ENCODE measurements at regions not wholly inside any gene's neighbourhood (a gene's known extent, or its start where the extent isn't known, plus 50 kb on each side); places are given as distances from the start of the nearest gene placed in this dataset.
A peak's percentile ranks its signal among the peaks of the same experiment; 100 is the strongest.

- H3K36me3 ChIP-seq (ENCODE audit: control insufficient read depth in 2 of 4, insufficient read depth in 4 of 4, low read length in 3 of 4), result no peaks in the 10 kb centered on the region
- no peaks in the 10 kb centered on the region for H3K79me1 ChIP-seq (ENCODE audit: low read depth, low read length)
- no peak overlapping the region for H3K56ac ChIP-seq (replicated peaks; ENCODE audit: insufficient read length, low read depth, low read length)
- H3K14ac ChIP-seq (ENCODE audit: insufficient read length), result no peak overlapping the region
- CTCF ChIA-PET (ENCODE audit: partially characterized antibody), result interaction anchor here (0.6 to 1.8 kb wide), 6 partner anchors 9 to 250 kb away, joined by 3 to 7 read pairs (median 4); no protein-coding TSS in a partner anchor
- no peak overlapping the region for H4K91ac ChIP-seq (replicated peaks; ENCODE audit: insufficient read length, low read length)
- peak overlapping the region; percentile 8; the same call in 1 of the 2 replicates for H2AFZ ChIP-seq (ENCODE audit: low read length)
- no peak overlapping the region for H2BK5ac ChIP-seq (ENCODE audit: low read depth, low read length)
- POLR2A ChIA-PET (ENCODE audit: partially characterized antibody), result interaction anchor here (1.2 kb wide), 1 partner anchor 12 kb away, joined by 3 read pairs; no protein-coding TSS in a partner anchor
- no peak overlapping the region for H2BK20ac ChIP-seq (ENCODE audit: low read length)
- H3K9ac ChIP-seq (replicated peaks in 1 of 4; ENCODE audit: extremely low read depth in 1 of 4, low read depth in 3 of 4, low read length in 3 of 4), result no peak overlapping the region
- H3K4me1 ChIP-seq (replicated peaks in 1 of 4; ENCODE audit: control insufficient read depth in 3 of 4, insufficient read depth in 4 of 4, low read length in 3 of 4), result peaks cover 18 to 35% (median 25%) of the 10 kb centered on the region in 4 experiments
- H3K18ac ChIP-seq (ENCODE audit: extremely low read depth, low read length), result no peak overlapping the region
- no peaks in the 10 kb centered on the region for H3K9me3 ChIP-seq (ENCODE audit: insufficient read depth in 2 of 2, low read depth in 1 of 2, low read length in 1 of 2)
- DNase-seq (ENCODE audit: low read depth in 1 of 2, low spot score in 2 of 2) (no peak), FAIRE-seq (no peak)
- no peaks in the 10 kb centered on the region for H3K79me2 ChIP-seq (ENCODE audit: control insufficient read depth in 1 of 2, insufficient read depth in 2 of 2, low read length in 2 of 2)
- H2BK15ac ChIP-seq (ENCODE audit: low read length), result no peak overlapping the region
- no peak overlapping the region for H2BK12ac ChIP-seq (ENCODE audit: low read depth, low read length)
- H3K4me3 ChIP-seq (ENCODE audit: extremely low read depth in 1 of 4, insufficient read depth in 2 of 4, low read depth in 3 of 4, low read length in 4 of 4), result no peak overlapping the region
- H3K27me3 ChIP-seq (replicated peaks in 1 of 4; ENCODE audit: control insufficient read depth in 3 of 4, extremely low read depth in 1 of 4, insufficient read depth in 3 of 4, low read length in 3 of 4), result no peaks in the 10 kb centered on the region
- H4K20me1 ChIP-seq (replicated peaks in 1 of 2; ENCODE audit: control insufficient read depth in 1 of 2, insufficient read depth in 2 of 2, low read length in 2 of 2), result peaks cover 0 to 2% of the 10 kb centered on the region in 2 experiments
- H2AK5ac ChIP-seq (ENCODE audit: low read depth, low read length), result no peak overlapping the region
- no peak overlapping the region for H3K23ac ChIP-seq (ENCODE audit: insufficient read length)
- H3K27ac ChIP-seq (ENCODE audit: low read depth, low read length), result no peak overlapping the region
- WGBS, 2 experiments (ENCODE audit: extremely low coverage in 1 of 2, insufficient coverage in 1 of 2, insufficient read length in 1 of 2, insufficient replicate concordance in 2 of 2, low coverage in 1 of 2, low lambda C conversion rate in 2 of 2, missing lambda C conversion rate in 1 of 2), result 82% methylated on average over 4 of the region's 4 CpGs; no CpG with 5 or more reads in 1 of the 2 experiments
- 0 out of 4 replicates have a peak overlapping the region, but pooled peaks of 1 of the 2 experiments have one; percentile 2 for H3K4me2 ChIP-seq (ENCODE audit: insufficient read depth in 1 of 2, low read depth in 2 of 2, low read length in 2 of 2)
- peaks cover 1% of the 10 kb centered on the region for H3K23me2 ChIP-seq (ENCODE audit: low read depth, low read length)
- no peak overlapping the region for H4K5ac ChIP-seq (ENCODE audit: insufficient read length, low read depth, low read length)
- H2BK120ac ChIP-seq (replicated peaks; ENCODE audit: low read depth, low read length), result no peak overlapping the region
- no peak overlapping the region for H3K4ac ChIP-seq (replicated peaks; ENCODE audit: insufficient read length, low read depth, low read length)
- no peak overlapping the region for H4K8ac ChIP-seq (ENCODE audit: extremely low read depth, insufficient read depth, low read length)
- no peak for TF ChIP-seq CTCF (IDR thresholded peaks at IDR 0.05; ENCODE audit: control extremely low read depth in 1 of 3, insufficient read depth in 1 of 3, low read depth in 1 of 3, low read length in 3 of 3)
- TF ChIP-seq SIN3A (conservative IDR thresholded peaks at IDR 0.05 in 1 of 2, IDR thresholded peaks at IDR 0.05 in 1 of 2; ENCODE audit: low read depth in 1 of 2, low read length in 2 of 2), result no peak
- TF ChIP-seq POLR2A (IDR thresholded peaks at IDR 0.05; ENCODE audit: control extremely low read depth in 1 of 2, low read depth in 2 of 2, low read length in 2 of 2), result no peak
- TF ChIP-seq EGR1 (IDR thresholded peaks at IDR 0.05; ENCODE audit: borderline replicate concordance, low read depth, low read length), result no peak
- no peak for TF ChIP-seq EZH2 (IDR thresholded peaks at IDR 0.05; ENCODE audit: low read depth, low read length, severe bottlenecking)
- no peak for TF ChIP-seq RBBP5 (IDR thresholded peaks at IDR 0.05; ENCODE audit: borderline replicate concordance, low read depth, low read length)
- no peak for TF ChIP-seq RAD21 (IDR thresholded peaks at IDR 0.05 in 1 of 2, conservative IDR thresholded peaks at IDR 0.05 in 1 of 2; ENCODE audit: low read depth in 2 of 2, low read length in 2 of 2)
- TF ChIP-seq NRF1 (IDR thresholded peaks at IDR 0.05; ENCODE audit: low read depth, low read length), result no peak
- no peak for TF ChIP-seq MAFK (IDR thresholded peaks at IDR 0.05; ENCODE audit: low read depth, low read length)
- TF ChIP-seq SIRT6 (IDR thresholded peaks at IDR 0.05; ENCODE audit: low read length), result no peak
- no peak for TF ChIP-seq BCL11A (IDR thresholded peaks at IDR 0.05; ENCODE audit: low read depth in 2 of 2, low read length in 2 of 2)
- TF ChIP-seq CHD2 (IDR thresholded peaks at IDR 0.05; ENCODE audit: low read length), result no peak
These were observed 52.5 kb upstream of the LGALSL start for GRCh38 chr2:64401529-64401880.

Measured in H1 (cell line).